Sigmoid colon (tissue), 6 donors: ENCODE measurements at regions not wholly inside any gene's neighbourhood (a gene's known extent, or its start where the extent isn't known, plus 50 kb on each side); places are given as distances from the start of the nearest gene placed in this dataset.

ENCODE experiments used
- DNase-seq: peaks from one replicate; pipeline ENCODE4 v3.0.0-alpha.2; 2019
- H3K27ac ChIP-seq, 4 donors: fragments of 200-600 bp; sonication (generic); one replicate each; pipeline ENCODE4 v1.5.1; 2016 to 2019; ENCODE audit warnings: mild to moderate bottlenecking in 1 of 4
- H3K27me3 ChIP-seq, 3 donors: fragments of 200-600 bp; sonication (generic); one replicate each; pipeline ENCODE4 v1.5.1; 2019; ENCODE audit warnings: mild to moderate bottlenecking in 1 of 3
- H3K36me3 ChIP-seq, 4 donors: fragments of 200-600 bp; sonication (generic); one replicate each; pipeline ENCODE4 v1.5.1; 2016 to 2019
- H3K4me1 ChIP-seq, 4 donors: fragments of 200-600 bp; sonication (generic); one replicate each; pipeline ENCODE4 v1.5.1; 2017 to 2019
- H3K4me3 ChIP-seq, 4 donors: fragments of 200-600 bp; sonication (generic); one replicate each; pipeline ENCODE4 v1.5.1; 2017 to 2019; ENCODE audit warnings: mild to moderate bottlenecking in 2 of 4, moderate library complexity in 1 of 4
- H3K9me3 ChIP-seq, 4 donors: fragments of 200-600 bp in 3 of 4; sonication (generic) in 3 of 4; one replicate each; pipeline versions ENCODE4 v1.5.1 to v1.6.1; 2013 to 2019
- EP300 ChIP-seq, 4 donors: sonication (generic); formaldehyde crosslinking; IDR thresholded peaks; one replicate each; pipeline ENCODE4 v1.6.1; 2017; ENCODE audit warnings: antibody characterized with exemption in 4 of 4
- POLR2A ChIP-seq, 2 donors: fragments of 450-650 bp; IDR thresholded peaks; one replicate each; pipeline ENCODE4 v1.6.1; 2016; ENCODE audit warnings: antibody characterized with exemption in 2 of 2, mild to moderate bottlenecking in 2 of 2, moderate library complexity in 2 of 2
- POLR2AphosphoS5 ChIP-seq, 4 donors: sonication (generic); formaldehyde crosslinking; IDR thresholded peaks; one replicate each; pipeline ENCODE4 v1.6.1; 2017; ENCODE audit warnings: antibody characterized with exemption in 4 of 4
- WGBS, 2 donors: extraction: QIAGEN DNeasy Blood & Tissue Kit; methylation state at CpG; one replicate each; pipeline ENCODE4 v1.1.7; 2013; 5-methylcytosine and 5-hydroxymethylcytosine counted together
- intact Hi-C: fragments of 100-400 bp; cut with DNase I; formaldehyde crosslinking; loops from one replicate; pipeline ENCODE4 v1.15.1; 2023
- TF ChIP-seq, protein P1 (sequence below), 4 experiments: fragments of 450-650 bp in 3 of 4; fragments of 200-600 bp in 1 of 4; IDR thresholded peaks; one replicate each; pipeline ENCODE4 v1.5.1; 2016 to 2019; ENCODE audit warnings: antibody characterized with exemption in 4 of 4, mild to moderate bottlenecking in 3 of 4, moderate library complexity in 2 of 4
- donor health status: healthy with polysubstance abuse.
- donor health status: healthy.

- WGBS, 2 donors: 36 to 71% methylated on average over 6 of the region's 6 CpGs
- intact Hi-C loops: no loop called here
- TF ChIP-seq EP300 (IDR thresholded peaks at IDR 0.05) (no peak), POLR2AphosphoS5 (IDR thresholded peaks at IDR 0.05) (no peak), POLR2A (IDR thresholded peaks at IDR 0.05) (no peak)
- TF ChIP-seq, protein P1, sequence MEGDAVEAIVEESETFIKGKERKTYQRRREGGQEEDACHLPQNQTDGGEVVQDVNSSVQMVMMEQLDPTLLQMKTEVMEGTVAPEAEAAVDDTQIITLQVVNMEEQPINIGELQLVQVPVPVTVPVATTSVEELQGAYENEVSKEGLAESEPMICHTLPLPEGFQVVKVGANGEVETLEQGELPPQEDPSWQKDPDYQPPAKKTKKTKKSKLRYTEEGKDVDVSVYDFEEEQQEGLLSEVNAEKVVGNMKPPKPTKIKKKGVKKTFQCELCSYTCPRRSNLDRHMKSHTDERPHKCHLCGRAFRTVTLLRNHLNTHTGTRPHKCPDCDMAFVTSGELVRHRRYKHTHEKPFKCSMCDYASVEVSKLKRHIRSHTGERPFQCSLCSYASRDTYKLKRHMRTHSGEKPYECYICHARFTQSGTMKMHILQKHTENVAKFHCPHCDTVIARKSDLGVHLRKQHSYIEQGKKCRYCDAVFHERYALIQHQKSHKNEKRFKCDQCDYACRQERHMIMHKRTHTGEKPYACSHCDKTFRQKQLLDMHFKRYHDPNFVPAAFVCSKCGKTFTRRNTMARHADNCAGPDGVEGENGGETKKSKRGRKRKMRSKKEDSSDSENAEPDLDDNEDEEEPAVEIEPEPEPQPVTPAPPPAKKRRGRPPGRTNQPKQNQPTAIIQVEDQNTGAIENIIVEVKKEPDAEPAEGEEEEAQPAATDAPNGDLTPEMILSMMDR (IDR thresholded peaks at IDR 0.05): no peak
- Histone ChIP-seq H3K36me3 (no peaks in the 10 kb centered on the region), H3K27ac (no peak overlapping the region), H3K9me3 (no peaks in the 10 kb centered on the region), H3K27me3 (peaks cover 0 to 6% (median 0%) of the 10 kb centered on the region in 3 donors), H3K4me1 (no peaks in the 10 kb centered on the region), H3K4me3 (no peak overlapping the region)
- DNase-seq: no peak
Measured at GRCh38 chr7:156151658-156152057, 339.4 kb upstream of the SHH start.

GRCh38 chr7:156151078-156151477 lies 338.8 kb upstream of the SHH start:
- TF ChIP-seq, protein P1 (IDR thresholded peaks at IDR 0.05): no peak
- TF ChIP-seq POLR2AphosphoS5 (IDR thresholded peaks at IDR 0.05) (no peak), POLR2A (IDR thresholded peaks at IDR 0.05) (no peak), EP300 (IDR thresholded peaks at IDR 0.05) (no peak)

GRCh38 chr7:156148995-156149394 lies 336.7 kb upstream of the SHH start:
- Histone ChIP-seq H3K27me3 (peaks cover 0 to 6% (median 0%) of the 10 kb centered on the region in 3 donors), H3K27ac (no peak overlapping the region)
- 92 to 93% methylated on average over 9 of the region's 9 CpGs for WGBS, 2 donors

More at GRCh38 chr7:156151078-156151477, 338.8 kb upstream of the SHH start:
- Histone ChIP-seq H3K9me3 (no peaks in the 10 kb centered on the region), H3K36me3 (no peaks in the 10 kb centered on the region), H3K4me1 (no peaks in the 10 kb centered on the region), H3K27me3 (peaks cover 0 to 6% (median 0%) of the 10 kb centered on the region in 3 donors), H3K27ac (no peak overlapping the region), H3K4me3 (no peak overlapping the region)
- 40 to 62% methylated on average over 8 of the region's 8 CpGs for whole genome bisulfite sequencing, 2 donors
- no peak for DNase-seq
- intact Hi-C loops: no loop called here

GRCh38 chr7:156148547-156148946 lies 336.3 kb upstream of the SHH start:
- intact Hi-C loops: no loop called here
- Histone ChIP-seq H3K36me3 (no peaks in the 10 kb centered on the region), H3K4me3 (no peak overlapping the region), H3K27ac (no peak overlapping the region), H3K9me3 (no peaks in the 10 kb centered on the region), H3K27me3 (peaks cover 0 to 6% (median 0%) of the 10 kb centered on the region in 3 donors), H3K4me1 (no peaks in the 10 kb centered on the region)
- WGBS, 2 donors: 85 to 86% methylated on average over 8 of the region's 8 CpGs
- TF ChIP-seq EP300 (IDR thresholded peaks at IDR 0.05) (no peak), POLR2AphosphoS5 (IDR thresholded peaks at IDR 0.05) (no peak), POLR2A (IDR thresholded peaks at IDR 0.05) (no peak)
- no peak for DNase-seq

More at GRCh38 chr7:156148995-156149394, 336.7 kb upstream of the SHH start:
- Histone ChIP-seq H3K4me3 (no peak overlapping the region), H3K36me3 (no peaks in the 10 kb centered on the region), H3K4me1 (no peaks in the 10 kb centered on the region), H3K9me3 (no peaks in the 10 kb centered on the region)
- intact Hi-C loops: no loop called here
- TF ChIP-seq POLR2AphosphoS5 (IDR thresholded peaks at IDR 0.05) (no peak), EP300 (IDR thresholded peaks at IDR 0.05) (no peak), POLR2A (IDR thresholded peaks at IDR 0.05) (no peak)
- TF ChIP-seq, protein P1 (IDR thresholded peaks at IDR 0.05): no peak
- no peak for DNase-seq

GRCh38 chr7:156147756-156148504 lies 335.7 kb upstream of the SHH start:
- H3K27ac ChIP-seq: no peak overlapping the region
- H3K4me1 ChIP-seq: no peaks in the 10 kb centered on the region
- H3K27me3 ChIP-seq: peaks cover 0 to 6% (median 0%) of the 10 kb centered on the region in 3 donors
- H3K4me3 ChIP-seq: no peak overlapping the region
- no peaks in the 10 kb centered on the region for H3K9me3 ChIP-seq
- TF ChIP-seq POLR2AphosphoS5 (IDR thresholded peaks at IDR 0.05) (no peak), EP300 (IDR thresholded peaks at IDR 0.05) (no peak), POLR2A (IDR thresholded peaks at IDR 0.05) (no peak)
- TF ChIP-seq, protein P1 (IDR thresholded peaks at IDR 0.05): no peak
- no peaks in the 10 kb centered on the region for H3K36me3 ChIP-seq
- WGBS, 2 donors: 81 to 85% methylated on average over 15 of the region's 15 CpGs
- intact Hi-C loops: no loop called here
- DNase-seq: no peak
